ENCODE measurements at regions not wholly inside any gene's neighbourhood (a gene's known extent, or its start where the extent isn't known, plus 50 kb on each side); places are given as distances from the start of the nearest gene placed in this dataset.

DNA sequence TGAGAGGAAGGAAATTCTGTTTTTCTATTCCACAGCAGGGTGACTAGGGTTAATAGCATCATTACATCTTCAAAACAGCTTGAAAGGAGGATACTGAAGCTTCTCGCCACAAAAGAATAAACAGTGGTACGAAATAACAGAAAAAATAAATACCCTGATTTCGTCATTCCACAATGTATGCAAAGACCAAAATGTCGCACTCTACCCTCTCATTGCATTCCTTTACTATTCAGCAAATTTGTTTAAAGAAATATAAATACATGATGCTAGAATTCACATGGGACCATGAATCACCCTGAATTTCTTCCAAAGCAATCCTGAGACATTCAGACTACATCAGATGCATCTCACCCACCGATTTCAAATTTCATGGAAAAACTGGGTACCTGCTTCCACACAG lies 112.3 kb upstream of the TOP3B start:
- H3K27me3 ChIP-seq (ENCODE audit: insufficient read depth, low read depth): no peaks in the 10 kb centered on the region
- H3K9ac ChIP-seq: no peak overlapping the region
- TF ChIP-seq, protein P1, sequence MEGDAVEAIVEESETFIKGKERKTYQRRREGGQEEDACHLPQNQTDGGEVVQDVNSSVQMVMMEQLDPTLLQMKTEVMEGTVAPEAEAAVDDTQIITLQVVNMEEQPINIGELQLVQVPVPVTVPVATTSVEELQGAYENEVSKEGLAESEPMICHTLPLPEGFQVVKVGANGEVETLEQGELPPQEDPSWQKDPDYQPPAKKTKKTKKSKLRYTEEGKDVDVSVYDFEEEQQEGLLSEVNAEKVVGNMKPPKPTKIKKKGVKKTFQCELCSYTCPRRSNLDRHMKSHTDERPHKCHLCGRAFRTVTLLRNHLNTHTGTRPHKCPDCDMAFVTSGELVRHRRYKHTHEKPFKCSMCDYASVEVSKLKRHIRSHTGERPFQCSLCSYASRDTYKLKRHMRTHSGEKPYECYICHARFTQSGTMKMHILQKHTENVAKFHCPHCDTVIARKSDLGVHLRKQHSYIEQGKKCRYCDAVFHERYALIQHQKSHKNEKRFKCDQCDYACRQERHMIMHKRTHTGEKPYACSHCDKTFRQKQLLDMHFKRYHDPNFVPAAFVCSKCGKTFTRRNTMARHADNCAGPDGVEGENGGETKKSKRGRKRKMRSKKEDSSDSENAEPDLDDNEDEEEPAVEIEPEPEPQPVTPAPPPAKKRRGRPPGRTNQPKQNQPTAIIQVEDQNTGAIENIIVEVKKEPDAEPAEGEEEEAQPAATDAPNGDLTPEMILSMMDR (conservative IDR thresholded peaks at IDR 0.05; ENCODE audit: low read depth, low read length): no peak

DNA sequence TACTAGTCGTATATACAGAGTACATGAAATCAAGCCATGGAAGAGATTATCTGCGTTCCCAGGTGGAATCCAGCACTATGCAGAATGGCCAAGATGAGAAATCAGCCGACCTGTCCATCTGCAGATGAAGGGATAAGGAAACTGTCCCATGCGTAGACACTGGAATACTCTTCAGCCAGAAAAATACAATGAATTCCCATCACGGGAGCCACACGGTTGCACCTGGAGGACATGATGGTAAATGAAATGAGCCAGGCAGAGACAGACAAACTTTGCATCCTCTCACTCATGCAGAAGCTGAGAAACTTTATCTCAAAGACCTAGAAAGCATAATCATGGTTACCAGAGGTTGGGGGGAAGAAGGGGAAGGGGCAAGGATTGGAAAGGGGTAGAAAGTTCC lies 111.9 kb upstream of the TOP3B start:
- Histone ChIP-seq H3K27ac (no peak overlapping the region), H3K36me3 (ENCODE audit: insufficient read depth) (no peaks in the 10 kb centered on the region), H3K4me1 (ENCODE audit: low read depth, poor library complexity, severe bottlenecking) (no peaks in the 10 kb centered on the region), H2AFZ (ENCODE audit: low read depth) (no peak overlapping the region), H3K27me3 (ENCODE audit: insufficient read depth, low read depth) (no peaks in the 10 kb centered on the region), H3K4me2 (no peak overlapping the region), H4K20me1 (ENCODE audit: insufficient read depth) (no peaks in the 10 kb centered on the region), H3K9ac (no peak overlapping the region), H3K79me2 (ENCODE audit: insufficient read depth, low read depth) (no peaks in the 10 kb centered on the region), H3K4me3 (IDR thresholded peaks at IDR 0.05; ENCODE audit: insufficient read depth, low read depth, low read length) (no peak overlapping the region)
- TF ChIP-seq, protein P1 (conservative IDR thresholded peaks at IDR 0.05; ENCODE audit: low read depth, low read length): no peak

More for the DNA sequence above, 112.3 kb upstream of the TOP3B start:
- Histone ChIP-seq H3K27ac (no peak overlapping the region), H3K4me2 (no peak overlapping the region), H3K4me1 (ENCODE audit: low read depth, poor library complexity, severe bottlenecking) (no peaks in the 10 kb centered on the region), H4K20me1 (ENCODE audit: insufficient read depth) (no peaks in the 10 kb centered on the region), H3K79me2 (ENCODE audit: insufficient read depth, low read depth) (no peaks in the 10 kb centered on the region), H3K36me3 (ENCODE audit: insufficient read depth) (no peaks in the 10 kb centered on the region), H2AFZ (ENCODE audit: low read depth) (no peak overlapping the region), H3K4me3 (IDR thresholded peaks at IDR 0.05; ENCODE audit: insufficient read depth, low read depth, low read length) (no peak overlapping the region)

DNA sequence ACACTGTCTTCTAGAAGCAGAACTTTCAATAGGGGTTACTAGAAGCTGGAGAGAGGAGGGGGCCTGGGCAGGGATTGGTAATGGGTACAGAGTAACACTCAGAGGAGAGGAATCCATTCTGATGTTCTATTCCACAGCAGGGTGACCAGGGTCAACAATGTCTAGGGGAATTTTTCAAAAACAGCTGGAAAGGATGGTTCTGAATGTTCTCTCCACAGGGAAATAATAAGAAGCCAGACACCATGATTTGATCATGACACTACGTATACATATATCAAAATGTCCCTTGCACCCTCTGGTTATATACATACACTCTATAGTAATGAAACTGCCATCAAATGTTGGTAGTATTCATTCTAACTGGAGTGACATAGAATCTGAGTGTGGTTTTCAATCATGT lies 111.2 kb upstream of the TOP3B start:
- Histone ChIP-seq H3K4me3 (IDR thresholded peaks at IDR 0.05; ENCODE audit: insufficient read depth, low read depth, low read length) (no peak overlapping the region), H3K27me3 (ENCODE audit: insufficient read depth, low read depth) (no peaks in the 10 kb centered on the region)
- TF ChIP-seq, protein P1 (conservative IDR thresholded peaks at IDR 0.05; ENCODE audit: low read depth, low read length): no peak

DNA sequence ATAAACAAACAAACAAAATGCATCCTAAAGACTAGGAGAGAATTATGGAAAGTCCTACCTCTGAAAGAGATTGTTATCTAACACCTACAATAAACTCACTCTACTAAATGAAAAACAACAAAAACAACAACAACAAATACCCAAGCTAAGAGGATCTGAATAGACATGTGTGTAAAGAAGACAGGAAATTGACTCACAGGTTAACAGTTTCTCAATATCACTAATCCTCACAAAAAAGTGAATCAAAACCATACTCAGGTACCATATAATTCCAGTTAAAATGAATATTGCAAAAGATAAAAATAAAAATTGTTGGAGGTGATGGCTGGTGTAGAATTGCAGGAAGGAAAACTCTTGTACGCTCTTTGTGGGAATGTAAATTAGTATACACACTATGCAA lies 110.4 kb upstream of the TOP3B start:
- H3K4me1 ChIP-seq (ENCODE audit: low read depth, poor library complexity, severe bottlenecking): no peaks in the 10 kb centered on the region
- TF ChIP-seq, protein P1 (conservative IDR thresholded peaks at IDR 0.05; ENCODE audit: low read depth, low read length): no peak
- H4K20me1 ChIP-seq (ENCODE audit: insufficient read depth): no peaks in the 10 kb centered on the region
- no peak overlapping the region for H3K4me3 ChIP-seq (IDR thresholded peaks at IDR 0.05; ENCODE audit: insufficient read depth, low read depth, low read length)
- no peak overlapping the region for H3K27ac ChIP-seq
- no peaks in the 10 kb centered on the region for H3K36me3 ChIP-seq (ENCODE audit: insufficient read depth)
- no peaks in the 10 kb centered on the region for H3K79me2 ChIP-seq (ENCODE audit: insufficient read depth, low read depth)
- no peak overlapping the region for H3K4me2 ChIP-seq
- no peak overlapping the region for H3K9ac ChIP-seq
- H2AFZ ChIP-seq (ENCODE audit: low read depth): no peak overlapping the region
- no peaks in the 10 kb centered on the region for H3K27me3 ChIP-seq (ENCODE audit: insufficient read depth, low read depth)

More for the DNA sequence above, 111.2 kb upstream of the TOP3B start:
- Histone ChIP-seq H3K9ac (no peak overlapping the region), H4K20me1 (ENCODE audit: insufficient read depth) (no peaks in the 10 kb centered on the region), H3K79me2 (ENCODE audit: insufficient read depth, low read depth) (no peaks in the 10 kb centered on the region), H3K27ac (no peak overlapping the region), H3K4me1 (ENCODE audit: low read depth, poor library complexity, severe bottlenecking) (no peaks in the 10 kb centered on the region), H3K36me3 (ENCODE audit: insufficient read depth) (no peaks in the 10 kb centered on the region), H2AFZ (ENCODE audit: low read depth) (no peak overlapping the region), H3K4me2 (no peak overlapping the region)
